SK-N-DZ (cell line): ENCODE measurements at regions not wholly inside any gene's neighbourhood (a gene's known extent, or its start where the extent isn't known, plus 50 kb on each side); places are given as distances from the start of the nearest gene placed in this dataset.
"Not testable (repeated sequence)": the region's sequence is repeated elsewhere in the genome, so short reads cannot be mapped to it uniquely, and the experiment has no call there.

Experiments used
- DNase-seq: peaks from one replicate; pipeline ENCODE4 v3.0.0-alpha.2; 2015; ENCODE audit warnings: low spot score

GRCh38 chr4:31183256-31183655 lies 463.1 kb downstream of the PCDH7 start:
- DNase-seq, result no peak

- no peak for DNase-seq
Measured at GRCh38 chr4:31185014-31185585, 464.9 kb downstream of the PCDH7 start.

- DNase-seq, result no peak
Measured at GRCh38 chr4:31187979-31188378, 467.8 kb downstream of the PCDH7 start.

- no peak for DNase-seq
Measured at GRCh38 chr4:31189938-31190337, 469.8 kb downstream of the PCDH7 start.

- no peak for DNase-seq
Measured at GRCh38 chr4:31190671-31191070, 470.5 kb downstream of the PCDH7 start.

GRCh38 chr4:31192341-31192740 lies 472.2 kb downstream of the PCDH7 start:
- DNase-seq, result no peak

- DNase-seq, result no peak
Measured at GRCh38 chr4:31193521-31193920, 473.4 kb downstream of the PCDH7 start.

GRCh38 chr4:31194823-31195222 lies 474.7 kb downstream of the PCDH7 start:
- DNase-seq, result no peak

GRCh38 chr4:31199644-31200043 lies 479.5 kb downstream of the PCDH7 start:
- no peak for DNase-seq

GRCh38 chr4:31202054-31202453 lies 481.9 kb downstream of the PCDH7 start:
- not testable (repeated sequence) for DNase-seq

GRCh38 chr4:31204874-31205273 lies 484.7 kb downstream of the PCDH7 start:
- peak; percentile 89 for DNase-seq

GRCh38 chr4:31220921-31221320 lies 500.8 kb downstream of the PCDH7 start:
- no peak for DNase-seq

- DNase-seq, result no peak
Measured at GRCh38 chr4:31228068-31228467, 507.9 kb downstream of the PCDH7 start.

GRCh38 chr4:31230594-31230993 lies 510.4 kb downstream of the PCDH7 start:
- DNase-seq, result peak; percentile 84

GRCh38 chr4:31234494-31234893 lies 514.3 kb downstream of the PCDH7 start:
- no peak for DNase-seq

GRCh38 chr4:31234901-31235300 lies 514.7 kb downstream of the PCDH7 start:
- DNase-seq, result no peak

- peak; percentile 17 for DNase-seq
Measured at GRCh38 chr4:31236020-31236638, 516.0 kb downstream of the PCDH7 start.

- no peak for DNase-seq
Measured at GRCh38 chr4:31236639-31237173, 516.5 kb downstream of the PCDH7 start.

- DNase-seq, result no peak
Measured at GRCh38 chr4:31237233-31237632, 517.1 kb downstream of the PCDH7 start.

GRCh38 chr4:31239886-31240285 lies 519.7 kb downstream of the PCDH7 start:
- DNase-seq, result no peak

GRCh38 chr4:31241504-31242106 lies 521.4 kb downstream of the PCDH7 start:
- DNase-seq, result peak; percentile 66

GRCh38 chr4:31246856-31247255 lies 526.7 kb downstream of the PCDH7 start:
- no peak for DNase-seq

- DNase-seq, result no peak
Measured at GRCh38 chr4:31259119-31259518, 539.0 kb downstream of the PCDH7 start.
